HEK293 (cell line): ENCODE measurements at regions not wholly inside any gene's neighbourhood (a gene's known extent, or its start where the extent isn't known, plus 50 kb on each side); places are given as distances from the start of the nearest gene placed in this dataset.

ENCODE experiments used
- CTCF ChIA-PET: fragments of 350-600 bp; formaldehyde crosslinking; extraction: SDS; loops from one replicate; lab custom pipeline; 2021; ENCODE audit warnings: antibody characterized with exemption; lab: Yijun Ruan, JAX
- POLR2A ChIA-PET: fragments of 300-600 bp; formaldehyde crosslinking; extraction: SDS; loops from one replicate; lab custom pipeline; 2020; ENCODE audit warnings: antibody characterized with exemption, inconsistent platforms; lab: Yijun Ruan, JAX
- H3K27ac ChIP-seq: fragments of 200-500 bp; sonication (Bioruptor generic); 2 replicates; pipeline ENCODE4 v1.5.1; 2014; ENCODE audit warnings: low read depth, low read length, control low read depth, inconsistent platforms; ENCODE audit errors: extremely low read depth
- H3K36me3 ChIP-seq, 2 experiments: fragments of 200-500 bp in 1 of 2; sonication (Bioruptor generic) in 1 of 2; 1 replicate in 1 of 2; 2 replicates in 1 of 2; pipeline ENCODE4 v1.5.1; 2014 to 2017; ENCODE audit warnings: inconsistent platforms in 2 of 2, low read length in 2 of 2; ENCODE audit not compliant: control insufficient read depth in 2 of 2, insufficient read depth in 1 of 2
- H3K4me1 ChIP-seq: fragments of 200-500 bp; sonication (Bioruptor generic); 2 replicates; pipeline ENCODE4 v1.5.1; 2014; ENCODE audit warnings: mild to moderate bottlenecking, low read length, inconsistent platforms; ENCODE audit not compliant: control insufficient read depth, insufficient read depth
- H3K4me3 ChIP-seq: 2 replicates; pipeline ENCODE4 v1.5.1; 2011; ENCODE audit warnings: low read depth, mild to moderate bottlenecking, control low read depth, low read length, moderate library complexity
- H3K9me3 ChIP-seq: fragments of 200-500 bp; sonication (Bioruptor generic); 2 replicates; pipeline ENCODE4 v1.5.1; 2014; ENCODE audit warnings: low read depth, low read length, inconsistent platforms; ENCODE audit not compliant: control insufficient read depth, insufficient read depth
- GLI4 ChIP-seq: fragments of 450-650 bp; formaldehyde crosslinking; IDR thresholded peaks from 2 replicates; pipeline ENCODE4 v1.5.1; 2016; ENCODE audit warnings: missing biosample characterization, missing genetic modification characterization
- KLF16 ChIP-seq: fragments of 450-650 bp; formaldehyde crosslinking; IDR thresholded peaks from 2 replicates; pipeline ENCODE4 v1.5.1; 2017; ENCODE audit warnings: missing biosample characterization, missing genetic modification characterization
- MEIS1 ChIP-seq: sonication (generic); formaldehyde crosslinking; IDR thresholded peaks from 2 replicates; pipeline ENCODE4 v1.8.1; 2022; ENCODE audit warnings: missing genetic modification reagents, mild to moderate bottlenecking, borderline replicate concordance
- RBAK ChIP-seq: fragments of 450-650 bp; formaldehyde crosslinking; IDR thresholded peaks from 2 replicates; pipeline ENCODE4 v1.5.1; 2016; ENCODE audit warnings: missing biosample characterization, missing genetic modification characterization
- ZBTB17 ChIP-seq: fragments of 450-650 bp; formaldehyde crosslinking; IDR thresholded peaks from 2 replicates; pipeline ENCODE4 v1.5.1; 2016; ENCODE audit warnings: missing biosample characterization, missing genetic modification characterization
- ZBTB20 ChIP-seq: fragments of 450-650 bp; formaldehyde crosslinking; IDR thresholded peaks from 2 replicates; pipeline ENCODE4 v1.5.1; 2016; ENCODE audit warnings: missing biosample characterization, missing genetic modification characterization
- ZNF148 ChIP-seq: fragments of 450-650 bp; formaldehyde crosslinking; IDR thresholded peaks from 2 replicates; pipeline ENCODE4 v1.5.0; 2017; ENCODE audit warnings: missing biosample characterization, missing genetic modification characterization, borderline replicate concordance
- ZNF174 ChIP-seq: fragments of 450-650 bp; formaldehyde crosslinking; IDR thresholded peaks from 2 replicates; pipeline ENCODE4 v1.5.0; 2017; ENCODE audit warnings: missing biosample characterization, mild to moderate bottlenecking, missing genetic modification characterization
- ZNF558 ChIP-seq: fragments of 450-650 bp; formaldehyde crosslinking; IDR thresholded peaks from 2 replicates; pipeline ENCODE4 v1.5.1; 2016; ENCODE audit warnings: missing biosample characterization, missing genetic modification characterization
- ZNF610 ChIP-seq: fragments of 450-650 bp; formaldehyde crosslinking; IDR thresholded peaks from 2 replicates; pipeline ENCODE4 v1.5.1; 2016; ENCODE audit warnings: missing biosample characterization, missing genetic modification characterization, borderline replicate concordance
- ZNF654 ChIP-seq: fragments of 450-650 bp; formaldehyde crosslinking; IDR thresholded peaks from 2 replicates; pipeline ENCODE4 v1.5.1; 2016; ENCODE audit warnings: low read depth, missing biosample characterization, missing genetic modification characterization
- ZNF692 ChIP-seq: fragments of 450-650 bp; formaldehyde crosslinking; IDR thresholded peaks from 2 replicates; pipeline ENCODE4 v1.5.1; 2016; ENCODE audit warnings: missing biosample characterization, missing genetic modification characterization
- ZNF704 ChIP-seq: fragments of 450-650 bp; formaldehyde crosslinking; IDR thresholded peaks from 2 replicates; pipeline ENCODE4 v1.5.1; 2016; ENCODE audit warnings: missing biosample characterization, missing genetic modification characterization
- ZSCAN4 ChIP-seq: fragments of 450-650 bp; formaldehyde crosslinking; IDR thresholded peaks from 2 replicates; pipeline ENCODE4 v1.5.1; 2017; ENCODE audit warnings: missing biosample characterization, missing genetic modification characterization
- ZSCAN5A ChIP-seq: fragments of 450-650 bp; formaldehyde crosslinking; IDR thresholded peaks from 2 replicates; pipeline ENCODE4 v1.5.1; 2016; ENCODE audit warnings: missing biosample characterization, missing genetic modification characterization
- TF ChIP-seq, protein P1 (sequence below): fragments of 450-650 bp; IDR thresholded peaks from 2 replicates; pipeline ENCODE4 v1.5.1; 2018; ENCODE audit warnings: missing biosample characterization, missing genetic modification characterization
- TF ChIP-seq, protein P2 (sequence below): sonication (generic); formaldehyde crosslinking; IDR thresholded peaks from 2 replicates; pipeline ENCODE4 v1.8.1; 2022; ENCODE audit warnings: mild to moderate bottlenecking, moderate library complexity, missing genetic modification reagents
- TF ChIP-seq, protein P3 (sequence below): fragments of 450-650 bp; formaldehyde crosslinking; IDR thresholded peaks from 2 replicates; pipeline ENCODE4 v1.5.1; 2016; ENCODE audit warnings: missing biosample characterization, missing genetic modification characterization

- TF ChIP-seq ZSCAN4 (no peak), RBAK (tag by site-specific recombination) (no peak)
- TF ChIP-seq, protein P1, sequence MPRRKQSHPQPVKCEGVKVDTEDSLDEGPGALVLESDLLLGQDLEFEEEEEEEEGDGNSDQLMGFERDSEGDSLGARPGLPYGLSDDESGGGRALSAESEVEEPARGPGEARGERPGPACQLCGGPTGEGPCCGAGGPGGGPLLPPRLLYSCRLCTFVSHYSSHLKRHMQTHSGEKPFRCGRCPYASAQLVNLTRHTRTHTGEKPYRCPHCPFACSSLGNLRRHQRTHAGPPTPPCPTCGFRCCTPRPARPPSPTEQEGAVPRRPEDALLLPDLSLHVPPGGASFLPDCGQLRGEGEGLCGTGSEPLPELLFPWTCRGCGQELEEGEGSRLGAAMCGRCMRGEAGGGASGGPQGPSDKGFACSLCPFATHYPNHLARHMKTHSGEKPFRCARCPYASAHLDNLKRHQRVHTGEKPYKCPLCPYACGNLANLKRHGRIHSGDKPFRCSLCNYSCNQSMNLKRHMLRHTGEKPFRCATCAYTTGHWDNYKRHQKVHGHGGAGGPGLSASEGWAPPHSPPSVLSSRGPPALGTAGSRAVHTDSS (tag by site-specific recombination) = no peak
Observed at GRCh38 chr4:92045718-92046117, 258.0 kb upstream of the GRID2 start (continued).

DNA sequence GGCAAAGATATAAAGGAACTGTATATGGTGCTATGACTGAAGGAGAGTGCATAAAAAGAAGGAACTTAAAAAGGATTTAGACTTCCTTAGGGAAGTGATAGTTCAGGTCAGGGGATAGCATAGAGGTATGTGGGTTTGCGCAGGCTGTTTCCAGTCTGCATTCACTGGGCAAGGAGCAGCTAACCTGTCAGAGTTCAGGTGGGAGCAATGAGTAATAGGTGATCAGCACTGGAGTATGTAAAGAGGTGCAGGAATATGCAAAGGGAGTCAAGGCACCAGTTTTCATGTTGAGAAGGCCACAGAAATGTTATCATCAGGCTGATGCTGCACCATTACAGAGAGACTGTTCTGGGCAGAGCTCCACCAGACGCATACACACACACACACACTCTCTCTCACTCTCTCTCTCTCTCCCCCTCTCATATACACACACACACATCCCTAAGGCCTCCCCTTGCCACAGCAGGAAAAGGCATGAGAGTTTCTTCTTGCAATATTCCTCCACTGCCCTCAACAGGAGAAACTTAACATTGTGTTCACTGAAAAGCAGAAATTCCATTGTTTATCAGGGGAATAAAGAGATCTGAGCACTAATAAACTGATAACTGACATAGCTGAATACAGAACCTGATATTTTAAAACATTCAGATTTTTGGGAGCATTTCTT, 256.4 kb upstream of the GRID2 start:
- TF ChIP-seq ZNF174 (tag by site-specific recombination) = no peak
- TF ChIP-seq, protein P2, sequence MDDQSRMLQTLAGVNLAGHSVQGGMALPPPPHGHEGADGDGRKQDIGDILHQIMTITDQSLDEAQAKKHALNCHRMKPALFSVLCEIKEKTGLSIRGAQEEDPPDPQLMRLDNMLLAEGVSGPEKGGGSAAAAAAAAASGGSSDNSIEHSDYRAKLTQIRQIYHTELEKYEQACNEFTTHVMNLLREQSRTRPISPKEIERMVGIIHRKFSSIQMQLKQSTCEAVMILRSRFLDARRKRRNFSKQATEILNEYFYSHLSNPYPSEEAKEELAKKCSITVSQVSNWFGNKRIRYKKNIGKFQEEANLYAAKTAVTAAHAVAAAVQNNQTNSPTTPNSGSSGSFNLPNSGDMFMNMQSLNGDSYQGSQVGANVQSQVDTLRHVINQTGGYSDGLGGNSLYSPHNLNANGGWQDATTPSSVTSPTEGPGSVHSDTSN (CRISPR knock-in tag) = no peak
- TF ChIP-seq ZNF704 (tag by site-specific recombination) = no peak
- TF ChIP-seq ZBTB20 (tag by site-specific recombination) = no peak
- TF ChIP-seq ZNF692 (tag by site-specific recombination) = no peak
- TF ChIP-seq KLF16 (tag by site-specific recombination) = no peak
- Histone ChIP-seq H3K27ac (no peak overlapping the region), H3K9me3 (no peaks in the 10 kb centered on the region), H3K36me3 (no peaks in the 10 kb centered on the region), H3K4me1 (no peaks in the 10 kb centered on the region), H3K4me3 (no peak overlapping the region)
- ChIA-PET CTCF (interaction anchor here (0.7 kb wide), 1 partner anchor 1629 kb away, joined by 3 read pairs; no protein-coding TSS in a partner anchor), POLR2A (no interaction called here)

DNA sequence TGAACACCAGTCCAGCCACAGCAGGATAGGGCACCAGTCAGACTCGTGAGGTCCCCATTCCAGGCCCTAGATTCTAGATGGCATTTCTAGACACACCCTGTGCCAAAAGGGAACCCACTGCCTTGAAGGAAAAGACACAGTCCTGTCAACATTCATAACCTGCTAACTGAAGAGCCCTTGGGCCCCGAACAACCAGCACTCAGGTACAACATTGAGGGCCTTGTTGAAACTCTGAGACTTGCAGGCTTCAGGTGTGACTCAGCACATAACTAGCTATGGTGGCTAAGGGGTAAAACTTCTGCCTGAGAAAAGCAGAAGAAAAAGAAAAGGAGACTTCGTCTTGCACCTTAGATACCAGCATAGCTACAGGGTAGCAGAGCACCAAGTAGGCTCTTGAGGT, 252.9 kb upstream of the GRID2 start:
- CTCF ChIA-PET = no interaction called here
- POLR2A ChIA-PET = no interaction called here
- Histone ChIP-seq H3K4me1 (no peaks in the 10 kb centered on the region), H3K4me3 (no peak overlapping the region), H3K9me3 (no peaks in the 10 kb centered on the region), H3K27ac (no peak overlapping the region), H3K36me3 (no peaks in the 10 kb centered on the region)
- TF ChIP-seq ZNF558 (tag by site-specific recombination) (no peak), MEIS1 (CRISPR knock-in tag) (no peak), ZNF654 (tag by site-specific recombination) (no peak), GLI4 (tag by site-specific recombination) (no peak), ZNF610 (no peak), ZNF148 (tag by site-specific recombination) (no peak), ZBTB17 (tag by site-specific recombination) (no peak), ZSCAN5A (tag by site-specific recombination) (no peak)
- TF ChIP-seq, protein P3, sequence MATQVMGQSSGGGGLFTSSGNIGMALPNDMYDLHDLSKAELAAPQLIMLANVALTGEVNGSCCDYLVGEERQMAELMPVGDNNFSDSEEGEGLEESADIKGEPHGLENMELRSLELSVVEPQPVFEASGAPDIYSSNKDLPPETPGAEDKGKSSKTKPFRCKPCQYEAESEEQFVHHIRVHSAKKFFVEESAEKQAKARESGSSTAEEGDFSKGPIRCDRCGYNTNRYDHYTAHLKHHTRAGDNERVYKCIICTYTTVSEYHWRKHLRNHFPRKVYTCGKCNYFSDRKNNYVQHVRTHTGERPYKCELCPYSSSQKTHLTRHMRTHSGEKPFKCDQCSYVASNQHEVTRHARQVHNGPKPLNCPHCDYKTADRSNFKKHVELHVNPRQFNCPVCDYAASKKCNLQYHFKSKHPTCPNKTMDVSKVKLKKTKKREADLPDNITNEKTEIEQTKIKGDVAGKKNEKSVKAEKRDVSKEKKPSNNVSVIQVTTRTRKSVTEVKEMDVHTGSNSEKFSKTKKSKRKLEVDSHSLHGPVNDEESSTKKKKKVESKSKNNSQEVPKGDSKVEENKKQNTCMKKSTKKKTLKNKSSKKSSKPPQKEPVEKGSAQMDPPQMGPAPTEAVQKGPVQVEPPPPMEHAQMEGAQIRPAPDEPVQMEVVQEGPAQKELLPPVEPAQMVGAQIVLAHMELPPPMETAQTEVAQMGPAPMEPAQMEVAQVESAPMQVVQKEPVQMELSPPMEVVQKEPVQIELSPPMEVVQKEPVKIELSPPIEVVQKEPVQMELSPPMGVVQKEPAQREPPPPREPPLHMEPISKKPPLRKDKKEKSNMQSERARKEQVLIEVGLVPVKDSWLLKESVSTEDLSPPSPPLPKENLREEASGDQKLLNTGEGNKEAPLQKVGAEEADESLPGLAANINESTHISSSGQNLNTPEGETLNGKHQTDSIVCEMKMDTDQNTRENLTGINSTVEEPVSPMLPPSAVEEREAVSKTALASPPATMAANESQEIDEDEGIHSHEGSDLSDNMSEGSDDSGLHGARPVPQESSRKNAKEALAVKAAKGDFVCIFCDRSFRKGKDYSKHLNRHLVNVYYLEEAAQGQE = no peak
